Upper lobe of right lung (tissue), 1 donor: ENCODE measurements at regions not wholly inside any gene's neighbourhood (a gene's known extent, or its start where the extent isn't known, plus 50 kb on each side); places are given as distances from the start of the nearest gene placed in this dataset.
"Not testable (repeated sequence)": the region's sequence is repeated elsewhere in the genome, so short reads cannot be mapped to it uniquely, and the experiment has no call there.

Experiments
- ATAC-seq: fragments of 200-7000 bp; cut with Tn5 transposase; one replicate; pipeline ENCODE4 v1.9.1; 2020; ENCODE audit warnings: mild to moderate bottlenecking, moderate library complexity
- DNase-seq: peaks from one replicate; pipeline ENCODE4 v3.0.0-alpha.2; 2020
- H3K27ac ChIP-seq: fragments of 200-600 bp; one replicate; pipeline ENCODE4 v1.8.0; 2022
- H3K27me3 ChIP-seq: fragments of 200-600 bp; one replicate; pipeline ENCODE4 v1.8.0; 2022; ENCODE audit warnings: mild to moderate bottlenecking
- H3K36me3 ChIP-seq: fragments of 200-600 bp; one replicate; pipeline ENCODE4 v1.8.0; 2022
- H3K4me1 ChIP-seq: fragments of 200-600 bp; one replicate; pipeline ENCODE4 v1.8.0; 2022
- H3K4me3 ChIP-seq: fragments of 200-600 bp; one replicate; pipeline ENCODE4 v1.8.0; 2022; ENCODE audit warnings: mild to moderate bottlenecking
- H3K9me3 ChIP-seq: fragments of 200-600 bp; one replicate; pipeline ENCODE4 v1.8.0; 2022
- CTCF ChIP-seq: fragments of 200-600 bp; IDR thresholded peaks from one replicate; pipeline ENCODE4 v1.8.0; 2022; ENCODE audit warnings: antibody characterized with exemption
- intact Hi-C: fragments of 100-400 bp; cut with DNase I; formaldehyde crosslinking; loops from one replicate; pipeline ENCODE4 v1.11.0; 2022
- donor health status: DM: no; HTN: yes; CAD: no; lungs with severe emphysema.

GRCh38 chr15:21271566-21271965, 168.7 kb downstream of the POTEB3 start:
- no peak overlapping the region for H3K27ac ChIP-seq
- intact Hi-C loops = no loop called here
- DNase-seq = no peak
- H3K4me3 ChIP-seq = no peak overlapping the region
- peak; percentile 18 for ATAC-seq
- TF ChIP-seq CTCF = no peak
- no peaks in the 10 kb centered on the region for H3K36me3 ChIP-seq
- no peaks in the 10 kb centered on the region for H3K27me3 ChIP-seq
- H3K4me1 ChIP-seq = no peaks in the 10 kb centered on the region
- H3K9me3 ChIP-seq = no peaks in the 10 kb centered on the region

DNA sequence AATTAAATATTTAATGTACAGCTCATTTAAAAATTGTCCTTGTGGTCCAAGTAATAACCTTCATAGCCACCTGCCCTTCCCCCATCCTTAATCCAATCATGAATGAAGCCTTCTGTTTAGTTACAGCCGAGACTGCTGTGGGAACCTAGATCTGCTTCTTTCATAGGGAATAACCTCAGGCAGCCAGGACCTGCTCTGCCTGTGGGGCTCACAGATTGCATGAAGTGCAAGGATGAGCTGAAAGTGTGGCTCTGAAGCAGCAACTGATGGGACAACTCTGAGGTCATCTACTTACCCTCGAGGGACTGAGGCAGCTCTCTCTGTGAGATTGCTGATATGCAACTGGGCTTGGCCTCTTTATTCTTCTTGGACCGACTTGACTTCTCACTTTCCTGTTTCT, 169.8 kb downstream of the POTEB3 start:
- TF ChIP-seq CTCF = no peak
- peak; percentile 10 for ATAC-seq
- Histone ChIP-seq H3K27me3 (no peaks in the 10 kb centered on the region), H3K27ac (no peak overlapping the region), H3K4me3 (no peak overlapping the region), H3K4me1 (no peaks in the 10 kb centered on the region), H3K36me3 (no peaks in the 10 kb centered on the region), H3K9me3 (no peaks in the 10 kb centered on the region)
- no peak for DNase-seq
- intact Hi-C loops = no loop called here

DNA sequence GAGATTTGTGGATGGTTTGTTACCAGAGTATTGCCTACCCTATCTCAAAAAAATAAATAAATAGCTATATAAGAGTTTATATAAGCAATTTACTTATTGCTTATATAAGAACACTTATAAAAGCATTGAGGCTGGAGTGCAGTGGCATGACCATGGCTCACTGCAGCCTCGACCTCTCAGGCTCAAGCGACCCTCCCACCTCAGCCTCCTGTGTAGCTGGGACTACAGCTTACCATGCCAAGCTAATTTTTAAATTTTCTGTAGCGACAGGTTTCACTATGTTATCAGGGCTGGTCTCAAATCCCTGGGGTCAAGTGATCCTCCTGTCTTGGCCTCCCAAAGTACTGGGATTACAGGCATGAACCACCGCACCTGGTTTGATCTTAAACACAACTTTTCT, 170.6 kb downstream of the POTEB3 start:
- H3K4me1 ChIP-seq, intact Hi-C loops, DNase-seq, H3K27me3 ChIP-seq, ATAC-seq, H3K36me3 ChIP-seq, H3K27ac ChIP-seq, H3K4me3 ChIP-seq, H3K9me3 ChIP-seq: not testable (repeated sequence)

- H3K27ac ChIP-seq = no peak overlapping the region
- DNase-seq (peak; percentile 61), ATAC-seq (no peak)
Observed at GRCh38 chr15:21269121-21269520, 171.2 kb downstream of the POTEB3 start.

DNA sequence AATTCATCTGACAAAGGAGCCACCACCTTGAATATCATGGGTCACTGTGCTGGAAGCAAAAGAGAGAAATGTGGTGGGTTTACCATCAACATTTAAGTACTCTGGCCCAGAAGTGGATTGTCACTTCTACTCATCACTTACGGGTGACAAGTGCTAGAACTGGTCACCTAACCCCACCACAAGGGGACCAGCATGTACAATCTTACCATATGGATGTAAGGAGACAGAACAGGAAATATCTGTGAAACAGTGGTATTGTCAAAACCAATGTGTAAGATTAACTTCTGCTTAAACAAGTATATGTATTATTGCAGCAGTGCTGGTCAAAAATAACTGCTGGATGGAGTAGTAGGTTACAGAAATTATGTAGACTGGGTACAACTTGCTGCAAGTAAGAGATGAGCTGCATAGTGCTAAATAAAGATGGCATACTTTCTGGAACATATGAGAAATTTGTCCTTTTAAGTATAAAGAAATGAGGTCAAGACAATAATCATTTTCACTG, 171.8 kb downstream of the POTEB3 start:
- DNase-seq = no peak
- H3K36me3 ChIP-seq = no peaks in the 10 kb centered on the region
- H3K27me3 ChIP-seq = no peaks in the 10 kb centered on the region
- intact Hi-C loops = no loop called here
- no peak overlapping the region for H3K4me3 ChIP-seq
- ATAC-seq = peak; percentile 29
- no peak overlapping the region for H3K27ac ChIP-seq
- H3K4me1 ChIP-seq = no peaks in the 10 kb centered on the region
- TF ChIP-seq CTCF = no peak
- H3K9me3 ChIP-seq = no peaks in the 10 kb centered on the region

More at GRCh38 chr15:21269121-21269520, 171.2 kb downstream of the POTEB3 start:
- intact Hi-C loops = no loop called here
- H3K27me3 ChIP-seq = no peaks in the 10 kb centered on the region
- no peak overlapping the region for H3K4me3 ChIP-seq
- no peaks in the 10 kb centered on the region for H3K4me1 ChIP-seq
- no peaks in the 10 kb centered on the region for H3K36me3 ChIP-seq
- no peaks in the 10 kb centered on the region for H3K9me3 ChIP-seq
- no peak for TF ChIP-seq CTCF

GRCh38 chr15:21267671-21268395, 172.5 kb downstream of the POTEB3 start:
- DNase-seq (no peak), ATAC-seq (no peak)
- H3K36me3 ChIP-seq = no peaks in the 10 kb centered on the region
- H3K27ac ChIP-seq = no peak overlapping the region
- H3K27me3 ChIP-seq = no peaks in the 10 kb centered on the region
- H3K9me3 ChIP-seq = no peaks in the 10 kb centered on the region
- intact Hi-C loops = no loop called here
- no peak for TF ChIP-seq CTCF
- H3K4me3 ChIP-seq = no peak overlapping the region
- no peaks in the 10 kb centered on the region for H3K4me1 ChIP-seq
